Osteocyte (in vitro differentiated cells): ENCODE measurements at regions not wholly inside any gene's neighbourhood (a gene's known extent, or its start where the extent isn't known, plus 50 kb on each side); places are given as distances from the start of the nearest gene placed in this dataset.

Source experiments
- DNase-seq: peaks from one replicate; pipeline ENCODE4 v3.0.0; 2021; ENCODE audit warnings: mixed read lengths; ENCODE audit not compliant: unreplicated experiment; ENCODE audit errors: extremely low spot score
- H3K27ac Mint-ChIP-seq: one replicate; pipeline ENCODE4 v1.8.0; 2021; ENCODE audit warnings: mild to moderate bottlenecking, mixed read lengths; ENCODE audit not compliant: unreplicated experiment
- H3K27me3 Mint-ChIP-seq: one replicate; pipeline ENCODE4 v1.8.0; 2021; ENCODE audit warnings: mixed read lengths; ENCODE audit not compliant: unreplicated experiment
- H3K36me3 Mint-ChIP-seq: one replicate; pipeline ENCODE4 v1.8.0; 2021; ENCODE audit warnings: mixed read lengths; ENCODE audit not compliant: unreplicated experiment
- H3K4me1 Mint-ChIP-seq: one replicate; pipeline ENCODE4 v1.8.0; 2021; ENCODE audit warnings: mixed read lengths; ENCODE audit not compliant: unreplicated experiment
- H3K4me3 Mint-ChIP-seq: one replicate; pipeline ENCODE4 v1.8.0; 2021; ENCODE audit warnings: mild to moderate bottlenecking, moderate library complexity, mixed read lengths; ENCODE audit not compliant: unreplicated experiment
- H3K9me3 Mint-ChIP-seq: one replicate; pipeline ENCODE4 v1.8.0; 2021; ENCODE audit warnings: mixed read lengths; ENCODE audit not compliant: unreplicated experiment
- CTCF ChIP-seq: fragments of 200-600 bp; sonication (generic); IDR thresholded peaks from 2 replicates; pipeline ENCODE4 v1.5.0; 2021; ENCODE audit warnings: antibody characterized with exemption, mild to moderate bottlenecking, moderate library complexity

- Mint-ChIP-seq H3K4me3 (no peak overlapping the region), H3K36me3 (no peaks in the 10 kb centered on the region), H3K27me3 (no peaks in the 10 kb centered on the region), H3K4me1 (peaks cover 10% of the 10 kb centered on the region), H3K27ac (no peak overlapping the region), H3K9me3 (no peaks in the 10 kb centered on the region)
- no peak for TF ChIP-seq CTCF
- no peak for DNase-seq
Observed at GRCh38 chr3:115336836-115337235, 189.7 kb upstream of the ZBTB20 start.

GRCh38 chr3:115340586-115340985 lies 193.5 kb upstream of the ZBTB20 start:
- Mint-ChIP-seq H3K4me1 (peaks cover 10% of the 10 kb centered on the region), H3K27me3 (no peaks in the 10 kb centered on the region), H3K27ac (no peak overlapping the region), H3K36me3 (no peaks in the 10 kb centered on the region), H3K4me3 (no peak overlapping the region), H3K9me3 (no peaks in the 10 kb centered on the region)
- no peak for TF ChIP-seq CTCF
- no peak for DNase-seq

- DNase-seq, result no peak
- no peak for TF ChIP-seq CTCF
- no peak overlapping the region for H3K4me3 Mint-ChIP-seq
- no peak overlapping the region for H3K27ac Mint-ChIP-seq
- H3K9me3 Mint-ChIP-seq, result no peaks in the 10 kb centered on the region
- H3K4me1 Mint-ChIP-seq, result peaks cover 10% of the 10 kb centered on the region
- H3K27me3 Mint-ChIP-seq, result no peaks in the 10 kb centered on the region
- H3K36me3 Mint-ChIP-seq, result no peaks in the 10 kb centered on the region
Observed at GRCh38 chr3:115341208-115341607, 194.1 kb upstream of the ZBTB20 start.

- Mint-ChIP-seq H3K9me3 (peaks cover 5% of the 10 kb centered on the region), H3K27ac (peak overlapping the region; percentile 39), H3K4me1 (peaks cover 38% of the 10 kb centered on the region), H3K4me3 (no peak overlapping the region), H3K36me3 (no peaks in the 10 kb centered on the region), H3K27me3 (no peaks in the 10 kb centered on the region)
- DNase-seq, result no peak
- TF ChIP-seq CTCF, result no peak
Observed at GRCh38 chr3:115347737-115348136, 200.6 kb upstream of the ZBTB20 start.

GRCh38 chr3:115348412-115348811 lies 201.3 kb upstream of the ZBTB20 start:
- no peaks in the 10 kb centered on the region for H3K27me3 Mint-ChIP-seq
- no peak for TF ChIP-seq CTCF
- peaks cover 5% of the 10 kb centered on the region for H3K36me3 Mint-ChIP-seq
- DNase-seq, result no peak
- H3K4me1 Mint-ChIP-seq, result peaks cover 38% of the 10 kb centered on the region
- H3K27ac Mint-ChIP-seq, result peak overlapping the region; percentile 39
- H3K9me3 Mint-ChIP-seq, result peaks cover 9% of the 10 kb centered on the region
- H3K4me3 Mint-ChIP-seq, result no peak overlapping the region
